ENCODE measurements at regions not wholly inside any gene's neighbourhood (a gene's known extent, or its start where the extent isn't known, plus 50 kb on each side); places are given as distances from the start of the nearest gene placed in this dataset.

- no TSS peak for BruUV-seq (replicated peaks)
- Histone ChIP-seq H3K27me3 (ENCODE audit: control insufficient read depth, insufficient read depth, low read length) (no peaks in the 10 kb centered on the region), H3K36me3 (ENCODE audit: control insufficient read depth, insufficient read depth, low read length) (no peaks in the 10 kb centered on the region), H3K27ac (ENCODE audit: low read length) (no peak overlapping the region), H3K9me3 (ENCODE audit: control insufficient read depth, insufficient read depth, low read depth, low read length) (no peaks in the 10 kb centered on the region), H3K4me1 (ENCODE audit: control insufficient read depth, insufficient read depth, low read length) (no peaks in the 10 kb centered on the region), H3K4me3 (ENCODE audit: low read depth in 2 of 2, low read length in 2 of 2) (no peak overlapping the region)
- POLR2A ChIA-PET = no interaction called here
- no peak for DNase-seq (ENCODE audit: low read depth, low spot score)
- in situ Hi-C loops (cut with HindIII; ENCODE audit: low pct_unique_long_range_greater_than_20kb, low sequenced_read_pairs) (no loop called here), intact Hi-C loops (cut with micrococcal nuclease; ENCODE audit: unreplicated experiment) (no loop called here)
- TF ChIP-seq TCF7L2 (IDR thresholded peaks at IDR 0.05; ENCODE audit: low read depth, low read length) (no peak), SIN3A (IDR thresholded peaks at IDR 0.05; ENCODE audit: borderline replicate concordance, insufficient read depth, low read depth, low read length) (no peak), CTCF (IDR thresholded peaks at IDR 0.05) (no peak), POLR2AphosphoS5 (IDR thresholded peaks at IDR 0.05; ENCODE audit: low read depth, low read length) (no peak), REST (IDR thresholded peaks at IDR 0.05; ENCODE audit: insufficient read depth in 1 of 2, low read depth in 2 of 2, low read length in 1 of 2) (no peak)
- ATAC-seq = no peak
- CTCF ChIA-PET = no interaction called here
These were observed 911.6 kb upstream of the ARPP21 start for GRCh38 chr3:34727700-34728099.

- BruUV-seq (replicated peaks) = no TSS peak
- Histone ChIP-seq H3K4me1 (ENCODE audit: control insufficient read depth, insufficient read depth, low read length) (no peaks in the 10 kb centered on the region), H3K36me3 (ENCODE audit: control insufficient read depth, insufficient read depth, low read length) (no peaks in the 10 kb centered on the region), H3K27me3 (ENCODE audit: control insufficient read depth, insufficient read depth, low read length) (no peaks in the 10 kb centered on the region), H3K9me3 (ENCODE audit: control insufficient read depth, insufficient read depth, low read depth, low read length) (no peaks in the 10 kb centered on the region), H3K4me3 (ENCODE audit: low read depth in 2 of 2, low read length in 2 of 2) (no peak overlapping the region), H3K27ac (ENCODE audit: low read length) (no peak overlapping the region)
- ATAC-seq (no peak), DNase-seq (ENCODE audit: low read depth, low spot score) (no peak)
- in situ Hi-C loops (cut with HindIII; ENCODE audit: low pct_unique_long_range_greater_than_20kb, low sequenced_read_pairs) = no loop called here
- ChIA-PET CTCF (no interaction called here), POLR2A (no interaction called here)
- TF ChIP-seq POLR2AphosphoS5 (IDR thresholded peaks at IDR 0.05; ENCODE audit: low read depth, low read length) = no peak
- TF ChIP-seq CTCF (IDR thresholded peaks at IDR 0.05) = no peak
- no peak for TF ChIP-seq SIN3A (IDR thresholded peaks at IDR 0.05; ENCODE audit: borderline replicate concordance, insufficient read depth, low read depth, low read length)
- no peak for TF ChIP-seq TCF7L2 (IDR thresholded peaks at IDR 0.05; ENCODE audit: low read depth, low read length)
- TF ChIP-seq REST (IDR thresholded peaks at IDR 0.05; ENCODE audit: insufficient read depth in 1 of 2, low read depth in 2 of 2, low read length in 1 of 2) = no peak
- intact Hi-C loops (cut with micrococcal nuclease; ENCODE audit: unreplicated experiment) = no loop called here
These were observed 897.2 kb upstream of the ARPP21 start for GRCh38 chr3:34742151-34742550.
